ENCODE measurements at regions not wholly inside any gene's neighbourhood (a gene's known extent, or its start where the extent isn't known, plus 50 kb on each side); places are given as distances from the start of the nearest gene placed in this dataset.

DNA sequence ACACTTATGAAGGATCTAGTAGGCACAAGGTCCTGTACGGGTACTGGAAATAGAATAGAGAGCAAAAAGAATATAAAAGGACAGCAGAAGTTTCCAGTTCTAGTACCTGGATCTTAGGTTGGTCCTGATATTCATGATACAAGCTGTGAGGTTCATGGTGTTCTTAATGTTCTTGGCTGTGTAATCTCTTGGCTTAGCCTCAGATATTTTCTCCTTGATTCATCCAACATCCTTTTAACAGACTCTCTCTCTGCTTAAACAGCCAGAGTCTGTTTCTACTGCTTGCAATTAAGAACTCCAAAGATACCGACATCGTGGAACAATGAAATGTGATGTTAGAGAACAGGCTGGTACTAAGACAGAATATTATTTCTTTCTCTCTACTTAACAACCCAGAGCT lies 49.9 kb downstream of the CNTN3 start:
- DNase-seq (ENCODE audit: insufficient read length, low spot score) (no peak), FAIRE-seq (no peak)

GRCh38 chr3:74562558-74563269 lies 51.7 kb downstream of the CNTN3 start:
- no peak for FAIRE-seq
- no peak for DNase-seq (ENCODE audit: insufficient read length, low spot score)

DNA sequence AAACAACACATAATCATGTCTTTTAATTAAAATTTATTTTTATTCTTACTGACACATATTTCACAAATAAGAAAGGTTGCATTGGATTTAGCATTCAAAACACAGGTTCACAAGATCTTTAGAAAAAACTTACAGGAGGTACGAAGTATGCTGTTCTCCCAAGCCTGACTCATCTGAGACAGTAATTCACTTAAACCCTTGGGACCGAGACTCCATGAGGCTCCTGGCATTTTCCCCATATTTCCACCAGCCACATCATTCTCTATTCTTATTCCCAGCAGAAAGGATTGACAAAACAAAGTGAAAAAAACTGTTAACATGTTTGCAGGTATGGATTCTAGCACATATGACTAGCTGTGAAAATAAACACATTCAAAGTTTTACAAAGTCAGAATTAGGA lies 52.6 kb downstream of the CNTN3 start:
- FAIRE-seq (no peak), DNase-seq (ENCODE audit: insufficient read length, low spot score) (no peak)

DNA sequence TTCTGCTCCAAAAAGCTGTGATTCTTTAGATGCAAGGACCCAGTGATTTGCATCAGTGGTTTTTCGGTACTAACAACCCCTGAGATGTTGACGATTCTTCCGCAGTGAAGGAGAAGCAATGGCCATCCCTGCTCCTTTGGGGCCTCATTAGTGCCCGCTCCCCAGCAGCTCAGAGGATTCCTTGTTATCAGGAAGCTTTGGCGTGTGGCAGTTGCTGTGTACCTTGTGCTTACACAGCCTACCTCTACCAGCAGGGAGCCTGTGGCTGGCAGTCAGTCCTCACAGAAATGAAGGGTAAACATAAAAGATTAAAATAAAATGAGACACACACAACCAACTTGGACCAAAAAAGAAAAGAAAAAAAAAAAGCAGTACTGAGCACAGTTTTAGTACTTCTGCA lies 55.2 kb downstream of the CNTN3 start:
- DNase-seq (ENCODE audit: insufficient read length, low spot score) (no peak), FAIRE-seq (no peak)

DNA sequence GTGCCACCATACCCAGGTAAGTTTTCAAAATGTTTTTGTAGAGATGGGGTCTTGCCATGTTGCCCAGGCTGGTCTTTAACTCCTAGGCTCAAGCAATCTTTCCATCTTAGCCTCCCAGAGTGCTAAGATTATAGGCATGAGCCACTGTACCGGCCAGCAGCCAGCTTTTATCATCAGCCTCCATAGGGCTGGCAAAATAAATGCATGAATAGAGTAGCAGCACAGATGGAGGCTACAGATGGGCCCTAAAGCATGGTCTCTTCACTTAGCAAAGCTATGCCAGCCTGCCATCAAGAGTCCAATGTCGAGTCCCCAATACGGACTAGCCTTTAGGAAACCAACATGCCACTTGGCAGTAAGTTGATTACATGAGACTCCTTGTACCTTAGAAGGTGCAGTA lies 63.8 kb downstream of the CNTN3 start:
- DNase-seq (ENCODE audit: insufficient read length, low spot score): no peak
- FAIRE-seq: no peak

GRCh38 chr3:74546426-74546825 lies 68.0 kb downstream of the CNTN3 start:
- DNase-seq (ENCODE audit: insufficient read length, low spot score) (no peak), FAIRE-seq (no peak)

GRCh38 chr3:74542441-74542840 lies 72.0 kb downstream of the CNTN3 start:
- FAIRE-seq: no peak
- DNase-seq (ENCODE audit: insufficient read length, low spot score): no peak

DNA sequence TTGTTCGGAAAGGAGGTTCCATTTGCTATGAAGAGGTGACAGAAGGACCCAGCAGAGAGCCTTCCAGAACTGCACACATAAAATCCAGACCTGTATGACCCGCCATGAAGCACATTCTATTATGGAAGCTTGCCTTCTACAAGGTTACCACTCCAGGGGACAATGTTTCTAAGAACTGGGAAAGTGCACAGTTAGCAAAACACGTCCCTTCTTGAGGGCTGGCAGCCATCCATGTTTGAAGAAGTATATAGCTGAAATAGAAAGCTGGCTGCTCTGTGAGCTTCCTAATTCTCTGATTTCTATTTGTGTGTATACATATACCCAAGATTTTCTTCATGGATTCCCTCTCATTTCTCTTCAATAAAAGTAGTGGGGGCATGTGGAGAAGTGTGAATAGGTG lies 74.6 kb downstream of the CNTN3 start:
- DNase-seq (ENCODE audit: insufficient read length, low spot score) (no peak), FAIRE-seq (no peak)

DNA sequence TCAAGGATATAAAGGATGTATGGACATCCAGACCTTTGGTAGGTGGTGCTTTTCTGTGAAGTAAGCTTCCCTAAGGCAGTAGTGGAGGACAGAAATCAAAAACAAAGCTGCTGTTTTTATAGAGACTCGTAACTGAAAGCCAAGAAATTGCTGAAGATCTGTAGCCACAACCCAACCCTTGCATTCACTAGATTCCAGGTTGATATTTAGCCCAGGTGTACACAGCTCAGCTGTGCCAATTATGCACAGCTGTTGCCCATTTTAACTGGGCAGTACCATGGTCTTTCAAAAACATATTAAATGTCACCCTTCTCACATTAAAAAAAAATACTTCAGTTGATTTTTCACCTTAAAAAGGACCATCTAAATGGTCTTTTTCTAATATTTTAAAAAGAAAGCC lies 75.8 kb downstream of the CNTN3 start:
- no peak for DNase-seq (ENCODE audit: insufficient read length, low spot score)

GRCh38 chr3:74537857-74538256 lies 76.6 kb downstream of the CNTN3 start:
- DNase-seq (ENCODE audit: insufficient read length, low spot score) (no peak), FAIRE-seq (no peak)

More for the DNA sequence above, 75.8 kb downstream of the CNTN3 start:
- FAIRE-seq: no peak

- no peak for FAIRE-seq
These were observed 77.3 kb downstream of the CNTN3 start for GRCh38 chr3:74537164-74537563.

DNA sequence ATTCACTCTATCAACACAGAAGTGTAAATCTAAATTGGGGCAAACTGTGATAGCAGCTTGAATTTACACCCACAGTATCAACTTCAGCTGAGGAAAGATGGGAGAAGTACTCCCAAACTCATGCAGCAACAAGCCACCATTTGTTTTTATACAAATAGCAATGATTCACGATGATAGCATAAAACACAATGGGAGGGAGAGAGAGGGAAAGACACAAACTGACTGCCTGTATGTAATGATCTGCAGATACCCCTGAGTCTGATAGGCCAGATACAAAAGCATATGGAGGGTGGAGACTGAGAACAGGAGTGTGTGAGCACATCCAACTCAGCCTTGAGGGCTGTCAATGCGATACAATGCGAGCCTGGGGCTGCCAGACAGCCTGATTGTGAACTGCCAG lies 79.2 kb downstream of the CNTN3 start:
- DNase-seq (ENCODE audit: insufficient read length, low spot score) (no peak), FAIRE-seq (no peak)

More at GRCh38 chr3:74537164-74537563, 77.3 kb downstream of the CNTN3 start:
- no peak for DNase-seq (ENCODE audit: insufficient read length, low spot score)

- FAIRE-seq: no peak
- DNase-seq (ENCODE audit: insufficient read length, low spot score): no peak
These were observed 79.8 kb downstream of the CNTN3 start for GRCh38 chr3:74534611-74535010.

GRCh38 chr3:74532446-74532845 lies 82.0 kb downstream of the CNTN3 start:
- no peak for DNase-seq (ENCODE audit: insufficient read length, low spot score)

GRCh38 chr3:74531491-74531890 lies 83.0 kb downstream of the CNTN3 start:
- no peak for DNase-seq (ENCODE audit: insufficient read length, low spot score)
- FAIRE-seq: no peak

More at GRCh38 chr3:74532446-74532845, 82.0 kb downstream of the CNTN3 start:
- no peak for FAIRE-seq

GRCh38 chr3:74529145-74529544 lies 85.3 kb downstream of the CNTN3 start:
- DNase-seq (ENCODE audit: insufficient read length, low spot score): no peak
- no peak for FAIRE-seq

DNA sequence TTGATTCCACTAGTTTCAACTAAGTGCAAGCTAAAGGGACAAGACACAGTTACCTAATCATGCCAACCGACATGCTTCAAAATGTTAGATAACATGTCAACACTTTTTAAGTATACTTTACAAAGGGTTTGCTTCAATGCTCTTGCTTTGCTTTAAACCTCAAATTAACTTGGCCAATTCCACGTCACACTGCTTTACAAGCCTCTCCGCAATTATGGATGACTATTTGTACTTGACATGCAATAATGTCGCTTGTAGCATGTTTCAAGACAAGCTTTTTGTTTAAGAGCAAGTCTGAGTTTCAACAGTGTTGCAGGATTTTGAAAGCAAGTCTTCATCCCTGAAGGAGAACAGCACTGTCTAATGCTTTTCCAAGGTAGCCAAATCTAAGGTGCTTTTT lies 86.9 kb downstream of the CNTN3 start:
- DNase-seq (ENCODE audit: insufficient read length, low spot score): no peak
- FAIRE-seq: no peak

GRCh38 chr3:74523811-74524210 lies 90.6 kb downstream of the CNTN3 start:
- DNase-seq (ENCODE audit: insufficient read length, low spot score) (no peak), FAIRE-seq (no peak)

GRCh38 chr3:74520895-74521294 lies 93.6 kb downstream of the CNTN3 start:
- DNase-seq (ENCODE audit: insufficient read length, low spot score) (no peak), FAIRE-seq (no peak)

GRCh38 chr3:74518610-74519009 lies 95.8 kb downstream of the CNTN3 start:
- DNase-seq (ENCODE audit: insufficient read length, low spot score) (no peak), FAIRE-seq (no peak)

GRCh38 chr3:74516019-74516418 lies 98.4 kb downstream of the CNTN3 start:
- FAIRE-seq: no peak
- DNase-seq (ENCODE audit: insufficient read length, low spot score): no peak

DNA sequence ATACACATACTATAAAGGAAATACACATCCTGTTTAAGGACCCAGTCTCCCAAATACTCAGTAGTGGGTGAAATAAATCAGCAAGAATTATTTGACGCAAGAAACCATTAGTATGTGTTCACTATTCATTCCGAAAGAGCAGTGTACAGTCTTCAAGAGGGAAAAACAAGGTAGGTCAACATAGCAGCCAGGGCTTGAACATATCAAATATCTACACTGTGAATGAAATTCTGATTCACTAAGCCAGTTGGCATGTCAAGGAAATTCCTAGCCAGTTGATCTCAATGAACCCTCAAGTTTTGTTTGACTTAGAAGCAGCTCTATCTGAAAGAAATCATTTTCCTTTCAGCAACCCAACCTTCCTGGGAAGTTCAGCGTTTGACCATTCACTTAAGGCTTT lies 99.0 kb downstream of the CNTN3 start:
- FAIRE-seq (no peak), DNase-seq (ENCODE audit: insufficient read length, low spot score) (no peak)

- FAIRE-seq (no peak), DNase-seq (ENCODE audit: insufficient read length, low spot score) (no peak)
These were observed 103.4 kb downstream of the CNTN3 start for GRCh38 chr3:74511078-74511477.
